BJ (cell line): ENCODE measurements at regions not wholly inside any gene's neighbourhood (a gene's known extent, or its start where the extent isn't known, plus 50 kb on each side); places are given as distances from the start of the nearest gene placed in this dataset.

Source experiments
- CTCF ChIA-PET: fragments of 350-600 bp; formaldehyde crosslinking; extraction: SDS; loops from one replicate; lab custom pipeline; 2021; ENCODE audit warnings: antibody characterized with exemption, inconsistent platforms; lab: Yijun Ruan, JAX
- POLR2A ChIA-PET: fragments of 300-600 bp; sonication (Branson Sonifier 250); formaldehyde crosslinking; extraction: SDS; loops from one replicate; lab custom pipeline; 2021; ENCODE audit warnings: antibody characterized with exemption; lab: Charles Lee
- DNase-seq: peaks from one replicate; pipeline ENCODE4 v3.0.0-alpha.2; 2011; ENCODE audit warnings: low read depth
- H3K27me3 ChIP-seq: 2 replicates; pipeline ENCODE4 v1.6.0; 2011; ENCODE audit warnings: low read length; ENCODE audit not compliant: control insufficient read depth, insufficient read depth
- H3K36me3 ChIP-seq: 2 replicates; pipeline ENCODE4 v1.5.1; 2011; ENCODE audit warnings: low read length; ENCODE audit not compliant: control insufficient read depth, insufficient read depth
- H3K4me3 ChIP-seq: 2 replicates; pipeline ENCODE4 v1.5.1; 2011; ENCODE audit warnings: low read depth, mild to moderate bottlenecking, control low read depth, low read length
- TF ChIP-seq, protein P1 (sequence below): IDR thresholded peaks from 2 replicates; pipeline ENCODE4 v1.5.1; 2011; ENCODE audit warnings: low read depth, mild to moderate bottlenecking, control low read depth, inconsistent platforms, low read length, moderate library complexity; ENCODE audit not compliant: insufficient read depth

DNA sequence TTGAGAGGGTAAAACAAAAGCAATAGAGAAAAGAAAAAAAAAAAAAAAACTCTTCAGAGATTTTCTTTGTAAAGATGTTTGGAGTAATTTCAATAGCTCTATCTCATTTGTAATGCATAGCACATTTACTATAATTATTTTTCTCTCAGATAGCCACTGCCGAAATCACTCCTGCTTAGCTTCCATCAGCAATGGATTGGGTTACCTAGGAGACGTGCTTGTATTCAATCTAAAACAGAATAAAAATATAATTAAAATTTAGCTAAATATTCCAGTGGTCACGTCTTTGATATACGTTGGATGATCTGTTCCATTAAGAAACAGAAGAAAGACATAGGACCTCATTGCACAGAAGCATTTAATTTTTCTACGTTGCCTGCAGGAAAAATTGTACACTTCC lies 1435.7 kb upstream of the DDX18 start:
- TF ChIP-seq, protein P1, sequence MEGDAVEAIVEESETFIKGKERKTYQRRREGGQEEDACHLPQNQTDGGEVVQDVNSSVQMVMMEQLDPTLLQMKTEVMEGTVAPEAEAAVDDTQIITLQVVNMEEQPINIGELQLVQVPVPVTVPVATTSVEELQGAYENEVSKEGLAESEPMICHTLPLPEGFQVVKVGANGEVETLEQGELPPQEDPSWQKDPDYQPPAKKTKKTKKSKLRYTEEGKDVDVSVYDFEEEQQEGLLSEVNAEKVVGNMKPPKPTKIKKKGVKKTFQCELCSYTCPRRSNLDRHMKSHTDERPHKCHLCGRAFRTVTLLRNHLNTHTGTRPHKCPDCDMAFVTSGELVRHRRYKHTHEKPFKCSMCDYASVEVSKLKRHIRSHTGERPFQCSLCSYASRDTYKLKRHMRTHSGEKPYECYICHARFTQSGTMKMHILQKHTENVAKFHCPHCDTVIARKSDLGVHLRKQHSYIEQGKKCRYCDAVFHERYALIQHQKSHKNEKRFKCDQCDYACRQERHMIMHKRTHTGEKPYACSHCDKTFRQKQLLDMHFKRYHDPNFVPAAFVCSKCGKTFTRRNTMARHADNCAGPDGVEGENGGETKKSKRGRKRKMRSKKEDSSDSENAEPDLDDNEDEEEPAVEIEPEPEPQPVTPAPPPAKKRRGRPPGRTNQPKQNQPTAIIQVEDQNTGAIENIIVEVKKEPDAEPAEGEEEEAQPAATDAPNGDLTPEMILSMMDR: no peak
- POLR2A ChIA-PET: no interaction called here
- no peak overlapping the region for H3K4me3 ChIP-seq

GRCh38 chr2:116411211-116411610 lies 1403.3 kb upstream of the DDX18 start:
- no peak for DNase-seq
- H3K27me3 ChIP-seq: no peaks in the 10 kb centered on the region
- H3K36me3 ChIP-seq: no peaks in the 10 kb centered on the region
- H3K4me3 ChIP-seq: no peak overlapping the region
- TF ChIP-seq, protein P1: no peak
- ChIA-PET POLR2A (no interaction called here), CTCF (no interaction called here)

More for the DNA sequence above, 1435.7 kb upstream of the DDX18 start:
- no peaks in the 10 kb centered on the region for H3K36me3 ChIP-seq
- H3K27me3 ChIP-seq: no peaks in the 10 kb centered on the region
- CTCF ChIA-PET: no interaction called here
- no peak for DNase-seq

GRCh38 chr2:116413659-116414058 lies 1400.8 kb upstream of the DDX18 start:
- CTCF ChIA-PET: no interaction called here
- TF ChIP-seq, protein P1: no peak
- no peak overlapping the region for H3K4me3 ChIP-seq
- H3K27me3 ChIP-seq: no peaks in the 10 kb centered on the region
- DNase-seq: no peak
- POLR2A ChIA-PET: no interaction called here
- no peaks in the 10 kb centered on the region for H3K36me3 ChIP-seq

- TF ChIP-seq, protein P1: no peak
- Histone ChIP-seq H3K4me3 (no peak overlapping the region), H3K27me3 (no peaks in the 10 kb centered on the region), H3K36me3 (no peaks in the 10 kb centered on the region)
- DNase-seq: no peak
- ChIA-PET CTCF (interaction anchor here (0.6 kb wide), 1 partner anchor 1342 kb away, joined by 3 read pairs; no protein-coding TSS in a partner anchor), POLR2A (no interaction called here)
These were observed 1397.6 kb upstream of the DDX18 start for GRCh38 chr2:116416731-116417377.

GRCh38 chr2:116435648-116436047 lies 1378.8 kb upstream of the DDX18 start:
- Histone ChIP-seq H3K4me3 (no peak overlapping the region), H3K27me3 (no peaks in the 10 kb centered on the region), H3K36me3 (no peaks in the 10 kb centered on the region)
- no peak for DNase-seq
- CTCF ChIA-PET: no interaction called here
- TF ChIP-seq, protein P1: no peak
- POLR2A ChIA-PET: no interaction called here
